Colon (tissue), 2 donors: ENCODE measurements at regions not wholly inside any gene's neighbourhood (a gene's known extent, or its start where the extent isn't known, plus 50 kb on each side); places are given as distances from the start of the nearest gene placed in this dataset.

ENCODE experiments used
- FAIRE-seq: peaks from 2 replicates; lab custom pipeline; 2012; peaks lifted over from hg19 to GRCh38; lab: Jason Lieb, UNC
- donor health status: control.
- donor health status: control.

DNA sequence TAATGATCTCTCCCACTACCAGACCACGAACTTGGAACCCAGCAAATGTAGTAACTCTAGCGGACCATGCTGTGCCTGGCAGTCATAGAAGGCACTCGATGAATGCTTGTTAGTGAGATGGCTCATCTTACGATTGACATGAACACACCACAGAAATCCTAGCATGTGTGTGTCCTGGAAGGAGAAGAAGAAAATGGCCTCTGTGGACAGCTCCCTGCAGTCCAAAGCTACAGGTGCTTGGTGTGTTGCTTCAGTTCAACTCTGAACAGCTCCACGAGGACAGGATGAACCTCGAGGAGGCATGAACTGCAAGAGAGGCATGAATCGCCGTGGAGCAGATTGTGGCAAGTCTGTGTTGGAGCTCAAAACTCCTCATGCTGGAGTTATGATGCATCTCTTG, 93.5 kb downstream of the KLF6 start:
- FAIRE-seq, result no peak

- FAIRE-seq, result no peak
These were observed 95.0 kb downstream of the KLF6 start for GRCh38 chr10:3689871-3690510.

DNA sequence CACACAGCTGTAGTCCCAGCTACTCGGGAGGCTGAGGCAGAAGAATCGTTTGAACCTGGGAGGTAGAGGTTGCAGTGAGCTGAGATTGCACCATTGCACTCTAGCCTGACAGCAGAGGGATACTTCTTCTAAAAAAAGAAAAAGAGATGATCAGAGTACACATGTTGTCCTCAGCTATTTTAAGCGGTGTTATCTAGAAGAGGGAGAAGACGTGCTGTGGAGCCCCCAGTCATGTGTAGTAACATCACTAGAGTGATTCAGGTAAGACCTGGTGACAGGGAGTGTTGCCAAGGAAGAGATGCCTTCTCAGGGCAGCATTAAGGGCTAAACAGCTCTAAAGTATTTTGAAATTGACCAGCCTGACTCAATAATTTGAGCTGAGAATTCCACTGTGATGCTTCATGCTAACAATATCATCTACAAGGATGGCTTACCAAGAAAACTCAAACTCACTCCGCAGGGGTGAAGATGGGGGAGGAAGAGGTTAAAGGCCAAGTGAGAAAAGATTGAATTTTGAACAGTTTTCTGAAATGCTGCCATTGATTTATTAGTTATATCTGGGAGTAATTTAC, 97.4 kb downstream of the KLF6 start:
- no peak for FAIRE-seq

DNA sequence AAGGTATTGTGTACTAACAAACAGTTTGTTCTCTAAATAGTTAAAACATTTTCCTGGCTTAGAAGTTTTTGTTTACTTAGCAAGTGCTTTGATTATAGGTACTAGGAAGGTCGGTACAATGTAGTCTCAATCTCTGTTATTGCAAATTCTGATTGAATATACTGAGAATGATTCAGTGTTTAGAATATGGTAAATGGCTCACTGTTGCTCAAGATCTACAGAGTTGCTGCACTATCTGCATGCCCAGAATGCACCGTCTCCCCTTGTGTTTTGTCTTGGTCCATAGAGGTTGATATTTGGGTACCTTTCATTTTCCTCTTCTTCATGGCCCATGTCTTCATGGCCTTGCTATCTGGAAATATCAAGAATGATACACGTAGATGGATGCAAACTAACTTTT, 99.6 kb downstream of the KLF6 start:
- FAIRE-seq, result no peak

GRCh38 chr10:3684891-3685290, 100.1 kb downstream of the KLF6 start:
- FAIRE-seq, result no peak

- no peak for FAIRE-seq
These were observed 101.4 kb downstream of the KLF6 start for GRCh38 chr10:3683560-3683959.

GRCh38 chr10:3682745-3683144, 102.3 kb downstream of the KLF6 start:
- FAIRE-seq, result no peak

DNA sequence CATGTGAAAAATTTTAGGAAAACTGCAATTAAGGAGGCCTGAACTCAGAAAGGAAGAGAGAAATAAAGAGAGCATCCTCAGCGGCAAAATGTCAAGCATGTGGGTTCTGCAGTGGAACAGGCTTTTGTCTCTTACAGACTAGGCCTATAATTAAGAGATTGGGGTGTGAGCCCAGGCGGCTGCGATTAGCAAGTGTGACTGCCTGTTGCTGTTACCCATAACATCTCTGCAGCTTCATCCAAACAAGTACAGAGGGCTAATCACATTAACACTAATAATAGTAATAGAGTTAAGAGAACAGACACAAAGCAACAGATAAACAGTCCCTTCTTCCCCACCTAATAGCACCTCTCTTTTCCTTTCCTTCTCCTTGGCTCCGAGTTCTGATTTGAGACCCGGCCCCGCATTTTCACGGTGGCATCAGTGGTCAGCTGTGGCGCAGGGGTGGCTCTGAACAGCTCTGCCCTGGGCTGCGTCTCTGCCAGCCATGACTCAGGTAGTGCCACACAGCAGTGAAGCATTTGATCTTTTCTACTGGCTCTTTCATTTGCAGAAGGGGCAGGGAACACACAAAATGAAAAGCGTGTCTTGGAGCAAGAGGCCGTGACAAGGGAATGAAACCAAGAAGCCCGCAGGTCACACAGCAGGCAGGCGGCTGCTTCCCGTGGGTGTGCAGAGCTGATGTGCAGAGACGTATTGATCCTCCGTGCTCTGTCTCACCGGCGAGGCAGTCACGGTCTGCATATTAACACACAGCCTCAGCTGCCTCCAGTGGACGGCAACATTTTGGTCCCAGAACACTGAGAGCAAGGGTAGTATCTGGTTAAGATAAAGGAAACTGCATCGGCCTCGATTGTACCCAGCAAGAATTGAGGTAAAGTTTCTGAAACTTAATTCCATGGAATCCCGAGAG, 103.1 kb downstream of the KLF6 start:
- FAIRE-seq, result no peak

DNA sequence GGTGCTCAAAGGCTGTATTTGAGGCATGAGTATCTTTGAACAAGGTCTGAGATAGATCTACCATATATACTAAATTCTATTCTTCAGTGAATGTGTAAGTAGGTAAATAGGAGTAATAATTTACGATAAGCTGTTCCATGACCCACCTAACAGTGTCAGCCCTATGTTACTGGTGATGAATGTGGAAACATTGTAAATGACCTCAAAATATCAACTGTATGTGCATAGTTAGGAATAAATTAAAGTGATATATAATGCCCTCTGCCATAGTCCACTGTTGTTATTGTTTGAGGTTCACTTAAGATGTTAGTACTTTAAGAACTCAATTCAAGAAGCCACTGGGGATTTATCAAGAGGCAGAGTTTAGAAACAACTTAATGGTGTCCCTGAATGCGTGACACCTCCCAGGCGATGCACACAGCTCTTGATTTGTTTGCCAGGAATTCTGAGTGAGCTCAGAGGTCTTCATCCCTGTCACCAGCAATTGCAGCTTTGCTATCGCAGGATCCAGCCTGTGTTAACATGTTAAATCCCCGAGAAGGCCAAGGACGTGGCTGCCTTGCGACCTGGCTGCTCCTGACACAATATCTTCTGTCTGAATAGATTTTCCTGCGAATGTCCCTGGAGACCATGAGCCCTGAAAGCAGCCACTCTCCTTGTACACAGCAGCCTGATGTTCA, 104.9 kb downstream of the KLF6 start:
- no peak for FAIRE-seq

- FAIRE-seq, result no peak
These were observed 106.3 kb downstream of the KLF6 start for GRCh38 chr10:3678629-3679227.

DNA sequence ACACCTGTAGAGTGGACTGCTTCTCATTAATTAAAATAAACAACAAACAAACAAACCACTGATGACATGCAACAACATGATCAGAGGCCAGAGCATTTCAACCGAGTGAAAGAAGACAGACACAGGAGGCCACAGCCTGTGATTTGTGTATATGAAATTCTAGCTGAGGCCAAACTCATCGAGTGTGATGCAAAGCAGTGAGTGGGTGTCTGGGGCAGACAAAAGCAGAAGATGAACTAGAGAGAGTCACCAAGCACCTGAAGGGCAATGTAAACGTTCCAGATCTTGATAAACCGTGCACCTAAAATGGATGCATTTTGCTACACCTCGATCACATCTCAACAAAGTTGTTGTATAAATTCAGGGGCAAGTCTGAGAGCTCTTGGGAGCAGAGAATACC, 108.4 kb downstream of the KLF6 start:
- no peak for FAIRE-seq

DNA sequence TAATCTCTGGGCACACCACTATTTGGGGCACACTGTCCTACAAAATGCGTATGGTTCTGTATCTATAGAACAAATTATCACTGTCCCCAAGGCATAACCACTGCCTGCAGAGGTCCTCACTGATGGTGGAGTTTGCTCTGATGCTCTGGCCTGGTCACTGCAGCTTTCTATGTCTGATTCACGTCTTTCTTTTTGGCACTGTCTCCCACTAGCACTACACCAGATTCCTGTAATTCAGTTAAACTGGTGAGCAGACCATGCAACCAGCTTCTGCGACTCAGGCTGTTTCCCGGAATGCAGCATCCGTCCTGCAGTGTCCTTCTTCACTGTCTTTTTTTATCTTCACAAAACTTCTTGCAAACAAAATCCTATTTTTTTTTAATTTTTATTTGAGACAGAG, 112.8 kb downstream of the KLF6 start:
- no peak for FAIRE-seq

- FAIRE-seq, result no peak
These were observed 113.5 kb downstream of the KLF6 start for GRCh38 chr10:3671386-3671955.

- FAIRE-seq, result no peak
These were observed 116.1 kb downstream of the KLF6 start for GRCh38 chr10:3668966-3669330.

- no peak for FAIRE-seq
These were observed 116.6 kb downstream of the KLF6 start for GRCh38 chr10:3668276-3668965.

- FAIRE-seq, result no peak
These were observed 118.3 kb downstream of the KLF6 start for GRCh38 chr10:3666525-3667302.

- FAIRE-seq, result no peak
These were observed 119.6 kb downstream of the KLF6 start for GRCh38 chr10:3665316-3665908.

DNA sequence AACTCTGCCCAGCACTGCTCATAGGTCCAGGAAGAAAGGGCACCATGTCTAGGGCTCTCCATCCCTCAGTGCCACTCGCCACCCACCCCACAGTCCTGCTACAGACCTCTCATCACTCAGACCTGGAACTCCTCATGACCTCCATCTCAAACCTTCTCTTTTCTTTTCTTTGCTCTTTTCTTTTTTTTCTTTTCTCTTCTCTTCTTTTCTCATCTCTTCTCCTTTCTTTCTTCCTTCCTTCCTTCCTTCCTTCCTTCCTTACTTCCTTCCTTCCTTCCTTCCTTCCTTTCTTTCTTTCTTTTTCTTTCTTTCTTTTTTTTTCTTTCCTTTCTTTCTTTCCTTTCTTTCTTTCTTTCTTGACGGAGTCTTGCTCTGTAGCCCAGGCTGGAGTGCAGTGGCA, 122.2 kb downstream of the KLF6 start:
- no peak for FAIRE-seq

GRCh38 chr10:3661271-3661670, 123.7 kb downstream of the KLF6 start:
- no peak for FAIRE-seq

GRCh38 chr10:3660753-3661152, 124.3 kb downstream of the KLF6 start:
- FAIRE-seq, result no peak
